ENCODE measurements at regions not wholly inside any gene's neighbourhood (a gene's known extent, or its start where the extent isn't known, plus 50 kb on each side); places are given as distances from the start of the nearest gene placed in this dataset.

DNA sequence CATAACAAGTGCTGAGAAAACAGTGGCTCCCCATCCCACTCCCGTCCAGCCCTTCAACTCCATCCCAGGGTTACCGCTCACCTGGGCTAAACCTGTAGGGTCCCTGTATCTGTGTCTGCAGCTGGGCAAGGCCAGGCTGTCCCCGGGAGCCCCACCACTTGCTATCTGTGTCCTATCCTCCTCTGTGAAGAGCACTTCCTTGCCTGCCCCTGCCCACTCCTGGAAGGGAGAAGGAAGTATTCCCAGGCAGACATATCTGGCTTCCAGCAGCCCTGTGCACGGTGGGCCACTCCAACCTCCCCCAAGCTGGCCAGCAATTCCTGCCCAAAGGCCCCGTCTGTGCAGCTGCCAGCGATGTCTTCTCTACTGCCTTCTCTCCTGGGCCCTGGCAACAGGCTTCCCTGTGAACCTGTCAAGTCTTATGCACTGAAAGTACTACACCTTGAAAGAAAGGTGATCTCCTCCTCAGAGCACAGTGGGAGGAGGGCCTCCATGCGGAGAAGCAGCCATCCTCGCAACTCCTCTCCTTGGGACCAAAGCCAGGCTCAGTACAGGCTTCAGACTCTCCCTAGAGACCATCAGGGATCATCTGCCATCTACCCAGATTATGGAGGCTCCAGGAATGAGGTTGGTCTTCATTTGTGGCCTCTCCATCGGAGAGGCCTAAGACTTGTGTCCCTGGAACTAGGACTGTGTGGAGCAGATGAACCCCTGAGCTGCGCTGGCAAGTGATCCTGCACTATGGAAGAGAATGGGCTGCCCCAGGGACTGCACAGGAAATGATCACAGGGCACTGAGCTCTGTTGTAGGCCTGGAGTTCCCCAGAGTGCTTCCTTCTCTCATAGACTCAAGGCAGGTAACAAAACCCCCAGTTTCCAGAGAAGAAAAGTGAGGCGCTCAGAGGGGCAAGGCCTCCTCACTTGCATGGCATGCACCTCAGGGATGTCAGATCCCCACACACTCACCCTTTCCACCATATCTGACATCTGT is 663.6 kb downstream of the BCL11B start:
- Histone ChIP-seq H3K27ac (no peak overlapping the region), H3K4me3 (no peak overlapping the region), H4K20me1 (ENCODE audit: insufficient read depth, poor library complexity, severe bottlenecking) (no peaks in the 10 kb centered on the region), H3K4me2 (no peak overlapping the region), H3K9me2 (replicated peaks; ENCODE audit: insufficient read depth) (no peaks in the 10 kb centered on the region), H3K36me3 (replicated peaks; ENCODE audit: insufficient read depth, low read depth) (no peaks in the 10 kb centered on the region), H3K27me3 (no peaks in the 10 kb centered on the region), H2AFZ (no peak overlapping the region), H3K79me2 (no peaks in the 10 kb centered on the region), H3K4me1 (ENCODE audit: insufficient read depth) (no peaks in the 10 kb centered on the region), H3K9me3 (ENCODE audit: low read depth) (no peaks in the 10 kb centered on the region)
- 94% methylated on average over 11 of the region's 11 CpGs for WGBS (ENCODE audit: low lambda C conversion rate, missing lambda C conversion rate)
- DNase-seq (ENCODE audit: low spot score) = no peak
- TF ChIP-seq EZH2 (IDR thresholded peaks at IDR 0.05; ENCODE audit: borderline replicate concordance) (no peak), EZH2phosphoT487 (IDR thresholded peaks at IDR 0.05; ENCODE audit: low read depth, severe bottlenecking, unreplicated experiment) (no peak)
- TF ChIP-seq, protein P1, sequence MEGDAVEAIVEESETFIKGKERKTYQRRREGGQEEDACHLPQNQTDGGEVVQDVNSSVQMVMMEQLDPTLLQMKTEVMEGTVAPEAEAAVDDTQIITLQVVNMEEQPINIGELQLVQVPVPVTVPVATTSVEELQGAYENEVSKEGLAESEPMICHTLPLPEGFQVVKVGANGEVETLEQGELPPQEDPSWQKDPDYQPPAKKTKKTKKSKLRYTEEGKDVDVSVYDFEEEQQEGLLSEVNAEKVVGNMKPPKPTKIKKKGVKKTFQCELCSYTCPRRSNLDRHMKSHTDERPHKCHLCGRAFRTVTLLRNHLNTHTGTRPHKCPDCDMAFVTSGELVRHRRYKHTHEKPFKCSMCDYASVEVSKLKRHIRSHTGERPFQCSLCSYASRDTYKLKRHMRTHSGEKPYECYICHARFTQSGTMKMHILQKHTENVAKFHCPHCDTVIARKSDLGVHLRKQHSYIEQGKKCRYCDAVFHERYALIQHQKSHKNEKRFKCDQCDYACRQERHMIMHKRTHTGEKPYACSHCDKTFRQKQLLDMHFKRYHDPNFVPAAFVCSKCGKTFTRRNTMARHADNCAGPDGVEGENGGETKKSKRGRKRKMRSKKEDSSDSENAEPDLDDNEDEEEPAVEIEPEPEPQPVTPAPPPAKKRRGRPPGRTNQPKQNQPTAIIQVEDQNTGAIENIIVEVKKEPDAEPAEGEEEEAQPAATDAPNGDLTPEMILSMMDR (IDR thresholded peaks at IDR 0.05; ENCODE audit: poor library complexity) = no peak

DNA sequence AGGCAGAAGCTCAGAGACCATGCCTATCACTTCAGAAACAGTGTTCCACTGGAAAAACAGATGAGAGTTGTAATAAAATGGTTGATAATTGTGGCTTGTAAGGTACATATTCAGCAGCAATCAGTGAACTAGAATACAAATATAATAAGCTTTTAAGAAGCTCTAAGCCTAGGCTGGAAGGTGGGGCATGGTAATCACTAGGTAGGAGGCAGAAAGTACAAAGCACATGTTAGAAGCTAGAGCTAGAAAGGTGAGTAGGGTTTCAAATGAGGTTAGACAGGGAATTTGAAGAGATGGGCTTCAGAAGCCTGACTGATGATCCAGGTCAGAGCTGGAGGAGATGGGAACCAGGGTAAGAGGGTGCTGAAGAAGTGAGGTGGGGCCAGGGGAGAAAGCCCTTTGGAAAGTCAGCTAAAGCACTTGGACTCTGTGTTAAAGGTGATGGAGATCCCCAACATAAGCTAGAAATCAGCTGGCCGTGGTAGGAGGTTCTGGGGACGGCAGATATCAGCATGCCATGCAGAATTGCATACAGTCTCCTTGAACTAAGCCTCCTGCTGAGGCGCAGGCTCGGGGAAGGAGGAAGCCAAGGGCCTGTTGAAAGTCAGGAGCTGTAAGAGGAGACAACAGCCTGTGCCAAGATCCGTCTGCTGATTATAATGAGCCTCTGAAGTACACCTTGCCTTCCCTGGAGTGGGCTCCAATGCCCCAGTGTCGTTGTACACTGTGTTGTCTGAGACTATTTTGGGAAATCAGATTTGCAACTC is 659.4 kb downstream of the BCL11B start:
- WGBS (ENCODE audit: low lambda C conversion rate, missing lambda C conversion rate) = 89% methylated on average over 6 of the region's 6 CpGs
- no peak for TF ChIP-seq EZH2 (IDR thresholded peaks at IDR 0.05; ENCODE audit: borderline replicate concordance)
- no peak overlapping the region for H2AFZ ChIP-seq
- H3K4me3 ChIP-seq = no peak overlapping the region
- no peaks in the 10 kb centered on the region for H3K79me2 ChIP-seq
- H3K27ac ChIP-seq = no peak overlapping the region
- no peaks in the 10 kb centered on the region for H3K4me1 ChIP-seq (ENCODE audit: insufficient read depth)
- DNase-seq (ENCODE audit: low spot score) = no peak
- no peaks in the 10 kb centered on the region for H3K9me2 ChIP-seq (replicated peaks; ENCODE audit: insufficient read depth)
- H4K20me1 ChIP-seq (ENCODE audit: insufficient read depth, poor library complexity, severe bottlenecking) = no peaks in the 10 kb centered on the region
- H3K9me3 ChIP-seq (ENCODE audit: low read depth) = no peaks in the 10 kb centered on the region
- H3K36me3 ChIP-seq (replicated peaks; ENCODE audit: insufficient read depth, low read depth) = no peaks in the 10 kb centered on the region
- no peak overlapping the region for H3K4me2 ChIP-seq
- no peaks in the 10 kb centered on the region for H3K27me3 ChIP-seq

DNA sequence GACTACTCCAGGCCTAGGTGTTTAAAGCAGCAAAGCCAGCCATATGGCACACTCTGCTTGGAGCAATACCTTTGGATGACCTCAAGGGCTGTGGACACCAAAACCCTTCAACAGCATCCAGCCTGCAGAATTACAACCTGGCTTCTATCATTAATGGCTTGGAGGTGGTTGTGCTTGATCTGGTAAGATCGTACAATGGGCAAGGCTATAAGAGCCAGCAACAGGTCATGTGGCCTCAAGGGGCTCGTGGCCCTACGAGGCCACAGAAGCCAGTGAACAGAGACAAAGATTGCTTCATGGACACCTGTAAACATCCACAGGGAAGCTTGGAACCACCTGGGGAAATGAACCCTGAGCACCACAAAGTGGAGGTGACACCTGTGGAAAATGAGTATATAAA is 657.3 kb downstream of the BCL11B start:
- Histone ChIP-seq H3K4me2 (no peak overlapping the region), H3K9me2 (replicated peaks; ENCODE audit: insufficient read depth) (no peaks in the 10 kb centered on the region), H2AFZ (no peak overlapping the region), H3K4me1 (ENCODE audit: insufficient read depth) (no peaks in the 10 kb centered on the region), H3K4me3 (no peak overlapping the region), H3K27me3 (no peaks in the 10 kb centered on the region), H3K9me3 (ENCODE audit: low read depth) (no peaks in the 10 kb centered on the region), H3K79me2 (no peaks in the 10 kb centered on the region), H3K27ac (no peak overlapping the region), H4K20me1 (ENCODE audit: insufficient read depth, poor library complexity, severe bottlenecking) (no peaks in the 10 kb centered on the region), H3K36me3 (replicated peaks; ENCODE audit: insufficient read depth, low read depth) (no peaks in the 10 kb centered on the region)
- WGBS (ENCODE audit: low lambda C conversion rate, missing lambda C conversion rate) = 90% methylated on average over 3 of the region's 3 CpGs
- no peak for DNase-seq (ENCODE audit: low spot score)
- TF ChIP-seq EZH2phosphoT487 (IDR thresholded peaks at IDR 0.05; ENCODE audit: low read depth, severe bottlenecking, unreplicated experiment) (no peak), EZH2 (IDR thresholded peaks at IDR 0.05; ENCODE audit: borderline replicate concordance) (no peak)
- TF ChIP-seq, protein P1 (IDR thresholded peaks at IDR 0.05; ENCODE audit: poor library complexity) = no peak
